Hypothalamus (tissue), 51 donors: ENCODE measurements at regions not wholly inside any gene's neighbourhood (a gene's known extent, or its start where the extent isn't known, plus 50 kb on each side); places are given as distances from the start of the nearest gene placed in this dataset.
"Not testable (repeated sequence)": the region's sequence is repeated elsewhere in the genome, so short reads cannot be mapped to it uniquely, and the experiment has no call there.

Experiments
- DNase-seq, 51 donors: peaks; one replicate each; lab custom pipeline; 2025; lab: John Stamatoyannopoulos, UW

GRCh38 chr14:56419750-56420149 is 159.8 kb upstream of the TMEM260 start:
- DNase-seq, result no peak

GRCh38 chr14:56422221-56422620 is 157.4 kb upstream of the TMEM260 start:
- no peak for DNase-seq

DNA sequence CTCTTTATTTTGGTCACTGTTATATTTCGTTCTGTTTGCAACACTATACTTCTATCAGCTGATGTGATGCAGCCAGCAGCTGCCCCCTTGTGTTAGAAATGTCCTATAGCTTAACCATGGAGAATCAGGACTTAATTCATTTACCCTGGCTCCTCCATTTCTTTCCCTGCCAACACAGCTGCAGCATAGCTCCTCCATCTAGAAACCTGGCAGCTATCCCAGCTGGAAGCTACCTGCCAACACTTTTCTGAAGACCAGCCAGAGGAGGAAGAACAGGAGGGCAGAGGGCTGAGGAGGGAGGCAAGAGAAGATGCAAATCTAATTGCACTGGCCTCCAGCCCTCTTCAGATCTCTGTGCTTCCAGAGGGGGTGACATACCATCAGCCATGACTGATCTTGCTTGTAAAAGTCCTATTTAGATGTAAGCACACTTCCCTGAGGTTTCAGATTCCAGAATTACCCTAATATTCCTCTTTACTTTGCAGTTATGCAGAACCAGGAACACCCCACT is 156.8 kb upstream of the TMEM260 start:
- DNase-seq, result peak in 30 of 51 donors; percentile 0 to 64 (median 24)

- no peak for DNase-seq
These were observed 156.1 kb upstream of the TMEM260 start for GRCh38 chr14:56423544-56423943.

GRCh38 chr14:56431013-56431412 is 148.6 kb upstream of the TMEM260 start:
- DNase-seq, result no peak

DNA sequence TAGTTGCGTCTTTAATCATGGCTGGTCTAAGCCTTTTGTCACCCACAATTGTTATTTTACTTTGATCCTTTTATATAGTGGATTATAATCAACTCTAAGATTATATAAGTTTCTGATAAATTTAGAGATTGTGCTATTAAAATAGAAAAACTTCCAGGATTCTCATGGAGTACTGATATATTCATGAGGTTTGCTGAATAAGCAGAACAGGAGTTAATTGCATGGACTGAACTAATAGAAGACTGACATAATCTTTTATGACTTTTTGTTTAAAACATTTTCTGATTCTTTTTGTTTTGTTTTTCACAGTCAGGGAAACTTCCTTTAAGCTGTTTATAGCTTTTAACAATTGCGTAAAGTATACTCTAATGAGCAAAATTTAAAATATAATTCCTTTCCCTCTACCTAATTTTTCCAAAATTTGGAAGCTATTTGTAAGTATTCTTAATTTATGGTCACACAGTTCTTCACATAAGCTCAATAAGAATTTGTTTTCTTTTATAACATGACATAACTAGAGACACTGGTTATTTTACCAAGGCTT is 129.9 kb upstream of the TMEM260 start:
- DNase-seq, result no peak

DNA sequence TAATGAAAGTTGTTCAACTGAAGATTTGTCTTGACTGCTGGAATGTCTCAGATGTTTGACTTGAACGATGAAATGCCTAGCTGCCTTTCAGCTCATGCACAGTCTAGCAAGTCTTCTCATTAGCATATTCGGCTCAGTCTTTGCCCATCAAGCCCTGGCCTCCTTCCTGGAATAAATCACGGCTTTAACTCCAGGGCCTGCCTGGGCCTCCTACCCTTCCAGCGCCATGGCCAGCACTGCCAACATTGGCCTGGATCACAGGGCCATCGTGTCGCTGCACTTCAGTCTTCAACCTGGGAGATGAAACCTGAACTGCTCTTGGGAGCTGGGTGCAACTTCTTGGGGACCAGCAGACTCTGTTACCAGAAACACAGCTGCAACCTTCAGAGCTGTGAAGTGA is 126.7 kb upstream of the TMEM260 start:
- DNase-seq, result no peak

- not testable (repeated sequence) for DNase-seq
These were observed 124.9 kb upstream of the TMEM260 start for GRCh38 chr14:56454680-56455079.

DNA sequence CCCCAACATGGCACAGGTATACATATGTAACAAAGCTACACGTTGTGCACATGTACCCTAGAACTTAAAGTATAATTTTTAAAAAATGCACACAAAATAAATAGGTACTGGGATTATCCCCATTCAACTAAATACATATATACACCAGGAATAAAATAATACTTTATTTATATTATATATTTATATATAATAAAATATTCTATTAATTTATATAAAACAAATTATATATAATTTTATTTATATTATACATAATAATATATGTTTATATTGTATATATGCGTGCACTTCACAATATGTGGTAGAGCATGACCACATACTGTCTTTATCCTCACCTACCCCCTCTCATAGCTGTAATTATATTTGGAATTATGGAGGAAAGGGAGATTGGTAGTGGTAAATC is 119.1 kb upstream of the TMEM260 start:
- DNase-seq, result no peak

GRCh38 chr14:56461276-56462275 is 118.0 kb upstream of the TMEM260 start:
- no peak for DNase-seq

GRCh38 chr14:56463271-56463890 is 116.2 kb upstream of the TMEM260 start:
- no peak for DNase-seq

- no peak for DNase-seq
These were observed 108.5 kb upstream of the TMEM260 start for GRCh38 chr14:56471056-56471455.

DNA sequence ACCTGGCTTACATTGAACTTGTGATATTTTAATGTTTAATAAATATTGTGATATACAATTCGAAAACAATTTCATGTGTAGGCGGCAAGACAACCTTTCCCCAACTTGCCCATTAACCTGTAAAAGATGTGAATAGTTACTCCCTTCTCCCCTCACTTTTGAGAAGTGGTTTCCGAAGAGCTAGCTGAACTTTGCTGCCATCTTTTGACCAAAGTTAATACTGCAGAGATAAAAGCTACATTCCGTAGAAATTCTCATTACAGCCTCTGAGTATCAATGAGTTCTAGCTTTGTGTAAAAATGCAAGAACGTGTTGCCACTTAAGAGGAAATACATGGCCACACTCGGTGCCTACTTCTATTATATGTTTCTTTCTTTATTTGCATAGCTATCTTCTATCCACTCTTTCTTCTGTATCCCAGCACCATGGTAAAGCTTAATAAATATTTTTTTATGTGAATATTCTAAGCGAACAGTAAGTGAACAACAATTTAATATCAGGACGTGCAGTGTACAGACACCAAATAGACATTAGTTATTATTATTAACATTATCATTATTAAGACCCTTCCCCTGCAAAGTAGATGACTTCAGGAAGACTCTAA is 105.1 kb upstream of the TMEM260 start:
- peak in 2 of 51 donors; percentile 5 to 33 for DNase-seq

GRCh38 chr14:56482310-56482911 is 97.2 kb upstream of the TMEM260 start:
- no peak for DNase-seq

DNA sequence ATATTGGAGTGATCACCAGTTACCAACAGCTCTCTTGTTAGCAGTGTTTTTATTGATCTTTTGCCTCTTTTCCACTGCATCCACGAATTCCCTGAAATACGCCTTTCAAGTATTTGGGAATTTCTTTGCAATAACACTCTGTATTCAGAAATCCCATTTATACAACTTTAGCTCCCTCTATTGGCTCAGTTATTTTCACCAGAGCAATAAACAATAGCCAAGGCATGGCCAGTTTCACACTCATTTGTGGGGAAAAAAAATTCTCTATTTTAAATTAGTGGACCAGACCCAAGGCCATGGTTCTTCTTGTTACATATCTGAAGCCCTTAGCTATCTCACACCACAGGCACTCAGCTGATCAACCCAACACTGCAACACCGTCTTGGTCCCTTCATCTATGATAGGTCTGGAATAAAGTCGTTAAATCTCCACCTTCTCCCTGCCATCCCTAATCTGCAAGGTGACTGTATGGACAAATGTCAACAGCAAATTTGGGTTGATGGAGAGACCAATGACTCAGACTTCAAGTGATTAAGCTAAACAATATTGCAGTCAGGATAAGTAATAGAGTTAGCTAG is 92.4 kb upstream of the TMEM260 start:
- DNase-seq, result peak in 1 of 51 donors; percentile 2

- DNase-seq, result no peak
These were observed 91.8 kb upstream of the TMEM260 start for GRCh38 chr14:56487761-56488160.

DNA sequence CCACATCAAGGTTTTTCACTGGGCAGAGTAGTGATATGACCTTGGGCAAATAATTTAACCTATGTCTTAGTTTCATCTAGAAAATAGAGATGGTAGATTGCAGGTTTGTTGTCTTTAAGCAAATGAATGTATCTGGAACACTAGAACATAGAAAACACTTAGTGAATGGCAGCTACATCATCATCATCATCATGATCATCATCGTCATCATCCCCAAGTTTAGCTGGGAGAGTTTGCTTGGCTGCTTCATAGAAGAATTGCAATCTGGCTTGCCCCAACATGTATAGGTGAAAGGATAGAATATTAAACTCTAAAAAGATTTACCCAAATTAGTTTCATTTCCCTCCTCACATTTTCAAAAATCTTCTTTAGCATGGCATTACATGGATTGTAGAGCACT is 91.3 kb upstream of the TMEM260 start:
- DNase-seq, result no peak

- DNase-seq, result peak in 1 of 51 donors; percentile 10
These were observed 89.2 kb upstream of the TMEM260 start for GRCh38 chr14:56490379-56490778.

DNA sequence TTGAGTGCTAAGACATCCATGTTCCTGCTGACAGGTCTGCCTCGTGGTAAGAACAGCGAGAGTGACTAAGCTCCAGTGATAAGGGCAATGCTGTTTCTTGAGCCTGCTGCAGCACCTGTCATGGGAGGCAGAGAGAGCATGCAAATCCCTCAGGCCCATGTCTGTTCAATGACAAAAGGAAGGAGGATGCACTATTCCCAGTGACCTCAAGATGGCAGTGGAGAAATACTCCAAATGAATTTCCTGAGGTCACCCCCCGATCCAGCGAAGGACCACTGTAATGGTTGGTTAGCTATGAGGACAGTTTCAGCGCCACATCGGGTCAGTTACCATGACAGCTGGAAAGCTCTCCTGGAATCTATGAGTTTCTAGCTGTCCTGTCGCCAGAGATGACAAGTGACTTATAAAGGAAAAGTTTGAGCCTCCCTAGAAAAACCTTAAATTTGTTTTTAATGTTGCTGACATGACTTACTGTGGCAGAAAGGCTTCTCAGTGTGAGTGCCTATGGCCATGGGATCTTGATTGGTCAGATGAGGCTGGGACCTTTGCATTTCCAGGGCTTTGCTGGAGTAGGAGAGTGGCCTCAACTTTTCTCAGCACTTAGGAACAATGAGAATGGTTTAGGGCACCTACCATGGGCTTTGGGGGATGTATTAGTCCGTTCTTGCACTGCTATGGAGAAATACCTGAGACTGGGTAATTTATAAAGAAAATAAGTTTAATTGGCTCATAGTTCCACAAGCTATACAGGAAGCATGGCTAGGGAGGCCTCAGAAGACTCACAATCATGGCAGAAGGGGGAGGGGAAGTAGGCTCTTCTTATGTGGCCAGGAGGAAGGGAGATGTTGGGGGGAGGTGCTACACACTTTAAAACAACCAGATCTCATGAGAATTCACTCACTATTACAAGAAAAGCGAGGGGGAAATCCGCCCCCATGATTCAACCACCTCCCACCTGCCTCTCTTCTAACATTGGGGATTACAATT is 88.0 kb upstream of the TMEM260 start:
- DNase-seq, result peak in 20 of 51 donors; percentile 0 to 37 (median 17)
